Fibroblast of mammary gland (primary cell): ENCODE measurements at regions not wholly inside any gene's neighbourhood (a gene's known extent, or its start where the extent isn't known, plus 50 kb on each side); places are given as distances from the start of the nearest gene placed in this dataset.
A peak's percentile ranks its signal among the peaks of the same experiment; 100 is the strongest.

Source experiments
- DNase-seq: peaks from one replicate; pipeline ENCODE4 v3.0.0-alpha.2; 2010; ENCODE audit warnings: low read depth
- H3K4me3 ChIP-seq: 2 replicates; pipeline ENCODE4 v1.5.1; 2011; ENCODE audit warnings: low read depth, mild to moderate bottlenecking, low read length, moderate library complexity; ENCODE audit not compliant: control insufficient read depth
- CTCF ChIP-seq: conservative IDR thresholded peaks from 2 replicates; pipeline ENCODE4 v1.5.1; 2011; ENCODE audit warnings: low read depth, low read length, inconsistent platforms; ENCODE audit not compliant: control insufficient read depth, insufficient read depth

DNA sequence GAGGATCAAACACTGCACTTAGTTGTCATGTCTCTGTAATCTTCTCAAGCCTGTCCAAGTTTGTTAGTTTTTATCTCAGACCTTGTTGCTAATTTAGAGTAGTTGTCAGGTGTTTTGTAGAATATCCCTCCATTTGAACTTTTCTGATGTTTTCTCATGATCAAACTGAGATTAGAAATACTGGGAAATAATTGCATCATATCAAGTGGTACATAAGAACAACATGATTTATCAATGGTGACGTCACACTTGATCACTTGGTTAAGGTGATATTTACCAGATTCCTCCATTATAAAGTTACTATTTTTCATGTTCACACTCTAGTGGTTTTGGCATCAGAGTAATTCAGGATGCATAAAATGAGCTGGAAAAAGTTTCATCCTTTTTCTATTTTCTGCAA, 1182.4 kb upstream of the ZEB2 start:
- TF ChIP-seq CTCF = no peak
- no peak overlapping the region for H3K4me3 ChIP-seq
- peak; percentile 12 for DNase-seq

- peak; percentile 96 for DNase-seq
- no peak for TF ChIP-seq CTCF
Measured at GRCh38 chr2:145692971-145693478, 1173.1 kb upstream of the ZEB2 start.

GRCh38 chr2:145691659-145692058, 1171.7 kb upstream of the ZEB2 start:
- TF ChIP-seq CTCF = no peak
- DNase-seq = peak; percentile 27
- H3K4me3 ChIP-seq = no peak overlapping the region

More at GRCh38 chr2:145692971-145693478, 1173.1 kb upstream of the ZEB2 start:
- no peak overlapping the region for H3K4me3 ChIP-seq

- DNase-seq = peak; percentile 28
- TF ChIP-seq CTCF = no peak
- H3K4me3 ChIP-seq = no peak overlapping the region
Measured at GRCh38 chr2:145690183-145690778, 1170.4 kb upstream of the ZEB2 start.

- DNase-seq = no peak
- H3K4me3 ChIP-seq = no peak overlapping the region
- TF ChIP-seq CTCF = no peak
Measured at GRCh38 chr2:145689277-145689676, 1169.4 kb upstream of the ZEB2 start.

DNA sequence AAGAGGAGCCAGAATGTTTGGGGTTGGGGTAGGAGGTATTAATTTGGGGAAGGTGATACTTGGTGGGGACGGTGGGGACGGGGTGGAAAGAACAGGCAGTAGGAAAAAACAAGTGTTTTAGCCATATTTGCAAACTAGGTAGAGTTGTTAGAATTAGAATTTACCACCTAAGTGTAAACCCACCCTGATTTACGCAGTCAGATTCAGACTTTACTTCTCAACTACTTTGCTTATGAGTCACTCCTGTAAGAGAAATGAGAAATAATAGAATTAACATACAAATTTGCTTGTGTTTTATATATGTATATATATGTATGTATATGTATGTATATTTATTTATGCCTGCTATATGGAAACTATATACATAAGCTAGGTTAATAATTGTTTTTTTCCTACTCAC, 1168.2 kb upstream of the ZEB2 start:
- H3K4me3 ChIP-seq = no peak overlapping the region
- no peak for TF ChIP-seq CTCF
- DNase-seq = no peak
